DMS53 treated with DMSO at 0.1 percent for 48 hours (cell line): ENCODE measurements at regions not wholly inside any gene's neighbourhood (a gene's known extent, or its start where the extent isn't known, plus 50 kb on each side); places are given as distances from the start of the nearest gene placed in this dataset.
"Not testable (repeated sequence)": the region's sequence is repeated elsewhere in the genome, so short reads cannot be mapped to it uniquely, and the experiment has no call there.

Source experiments
- DNase-seq: peaks from one replicate; lab custom pipeline; 2025; ENCODE audit not compliant: unreplicated experiment; lab: John Stamatoyannopoulos, UW

DNA sequence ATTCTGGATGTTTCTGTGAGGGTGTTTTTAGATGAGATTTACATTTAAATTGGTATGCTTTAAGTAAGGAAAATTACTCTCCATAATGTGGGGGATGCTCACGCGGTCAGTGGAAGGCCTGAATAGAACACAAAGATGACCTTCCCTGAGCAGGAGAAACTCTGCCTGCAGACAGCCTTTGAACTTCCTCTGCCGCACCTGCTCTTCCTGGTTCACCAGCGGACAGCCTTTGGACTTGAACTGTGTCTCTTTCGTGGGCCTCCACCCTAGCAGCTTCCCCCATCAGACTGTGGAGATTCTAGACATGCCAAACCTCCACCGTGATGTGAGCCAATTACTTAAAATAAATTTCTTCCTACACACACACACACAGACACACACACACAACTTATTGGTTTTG lies 210.7 kb downstream of the EFCAB11 start:
- no peak for DNase-seq

GRCh38 chr14:89740241-89740640 lies 214.3 kb downstream of the EFCAB11 start:
- DNase-seq, result no peak

- DNase-seq, result no peak
Observed at GRCh38 chr14:89736881-89737280, 217.6 kb downstream of the EFCAB11 start.

DNA sequence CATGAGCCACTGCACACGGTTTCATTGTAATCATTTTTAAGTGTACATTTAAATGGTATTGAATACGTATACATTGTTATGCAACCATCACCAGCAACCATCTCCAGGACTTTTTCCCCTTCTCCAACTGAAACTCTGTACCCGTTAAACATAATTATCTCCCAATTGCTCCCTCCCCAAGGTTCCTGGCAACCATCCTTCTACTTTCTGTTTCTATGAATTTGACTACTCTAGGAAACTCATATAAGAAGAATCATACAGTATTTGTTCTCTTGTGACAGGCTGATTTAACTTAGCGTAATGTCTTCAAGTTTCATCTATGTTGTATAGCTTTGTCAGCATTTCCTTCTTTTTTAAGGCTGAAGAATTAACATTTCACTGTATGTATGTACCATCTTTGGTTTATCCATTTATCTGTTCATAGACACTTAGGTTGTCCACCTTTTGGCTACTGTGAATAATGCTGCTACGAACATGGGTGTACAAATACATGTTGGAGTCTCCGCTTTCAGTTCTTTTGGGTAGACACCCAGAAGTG lies 223.1 kb downstream of the EFCAB11 start:
- DNase-seq, result no peak

DNA sequence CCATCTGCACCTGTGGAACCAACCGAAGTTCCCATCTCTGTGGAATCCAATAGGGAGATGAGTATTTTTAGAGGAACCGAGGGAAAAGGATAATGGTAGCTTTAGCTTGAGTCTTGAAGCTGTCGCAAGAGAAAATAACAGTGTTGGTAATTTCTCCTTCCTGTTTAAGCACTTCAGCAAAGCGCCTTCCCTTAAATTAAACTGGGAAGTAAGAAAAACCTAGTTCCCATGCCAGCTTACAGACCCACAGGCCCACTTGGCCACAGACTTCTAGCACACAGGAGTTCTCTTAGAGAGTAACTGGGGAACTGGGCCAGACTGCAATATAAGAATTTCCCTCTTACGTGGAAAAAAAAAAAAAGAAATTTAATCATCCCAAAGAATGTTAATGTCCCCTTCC lies 223.8 kb downstream of the EFCAB11 start:
- no peak for DNase-seq

GRCh38 chr14:89728964-89729363 lies 225.6 kb downstream of the EFCAB11 start:
- DNase-seq, result no peak

GRCh38 chr14:89726226-89726625 lies 228.3 kb downstream of the EFCAB11 start:
- DNase-seq, result not testable (repeated sequence)

DNA sequence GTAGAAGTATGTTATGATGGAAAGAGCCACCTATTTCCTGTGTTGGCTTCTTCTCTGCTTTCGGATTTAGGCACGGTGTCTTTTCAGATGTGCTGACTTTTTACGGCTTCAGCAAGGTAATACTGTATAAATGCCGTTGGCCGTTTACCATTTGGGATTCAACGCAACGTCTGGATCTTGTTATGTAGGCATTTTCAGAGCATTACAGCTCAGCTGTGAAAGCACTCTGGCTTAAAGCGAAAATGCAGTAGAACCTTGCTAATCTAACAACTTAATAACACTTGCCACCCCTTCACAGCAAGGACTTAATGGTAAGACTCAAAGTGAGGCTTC lies 229.9 kb downstream of the EFCAB11 start:
- DNase-seq, result no peak

- no peak for DNase-seq
Observed at GRCh38 chr14:89723930-89724627, 230.5 kb downstream of the EFCAB11 start.

- DNase-seq, result no peak
Observed at GRCh38 chr14:89721956-89722355, 232.6 kb downstream of the EFCAB11 start.

GRCh38 chr14:89720741-89721729 lies 233.5 kb downstream of the EFCAB11 start:
- no peak for DNase-seq

- DNase-seq, result no peak
Observed at GRCh38 chr14:89720076-89720687, 234.3 kb downstream of the EFCAB11 start.

- no peak for DNase-seq
Observed at GRCh38 chr14:89719366-89720075, 235.0 kb downstream of the EFCAB11 start.

- no peak for DNase-seq
Observed at GRCh38 chr14:89708982-89709625, 245.4 kb downstream of the EFCAB11 start.

DNA sequence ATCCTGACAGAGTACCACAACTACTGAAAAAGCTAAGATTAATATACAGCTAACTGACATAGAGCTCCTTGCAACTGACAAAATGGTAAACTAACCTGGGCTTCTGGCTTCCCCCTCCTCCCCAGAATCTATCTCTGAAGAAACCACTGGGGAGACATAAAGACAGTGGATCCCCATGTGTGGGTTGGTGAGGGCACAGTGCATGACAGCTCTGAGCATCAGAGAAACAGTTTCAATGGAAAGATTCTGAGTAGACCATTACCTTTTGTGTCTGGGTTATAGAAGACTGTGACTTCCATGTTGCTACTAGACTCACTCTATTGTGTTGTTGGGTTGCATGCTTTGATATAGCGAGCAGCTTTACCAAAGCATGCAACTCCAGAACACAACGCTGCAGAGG lies 247.4 kb downstream of the EFCAB11 start:
- no peak for DNase-seq

- no peak for DNase-seq
Observed at GRCh38 chr14:89702876-89703200, 251.7 kb downstream of the EFCAB11 start.

GRCh38 chr14:89702073-89702875 lies 252.3 kb downstream of the EFCAB11 start:
- peak; percentile 8 for DNase-seq

- peak; percentile 43 for DNase-seq
Observed at GRCh38 chr14:89701211-89702043, 253.1 kb downstream of the EFCAB11 start.

- DNase-seq, result no peak
Observed at GRCh38 chr14:89700801-89701200, 253.7 kb downstream of the EFCAB11 start.
